Activated CD8-positive, alpha-beta memory T cell treated with anti-CD3 and anti-CD28 coated beads for 48 hours (primary cell): ENCODE measurements at regions not wholly inside any gene's neighbourhood (a gene's known extent, or its start where the extent isn't known, plus 50 kb on each side); places are given as distances from the start of the nearest gene placed in this dataset.
"Not testable (repeated sequence)": the region's sequence is repeated elsewhere in the genome, so short reads cannot be mapped to it uniquely, and the experiment has no call there.

ENCODE experiments used
- DNase-seq, 3 experiments: peaks; one replicate each; pipeline ENCODE4 v3.0.0-alpha.2; 2020; ENCODE audit warnings: low read depth in 2 of 3, low spot score in 2 of 3

DNA sequence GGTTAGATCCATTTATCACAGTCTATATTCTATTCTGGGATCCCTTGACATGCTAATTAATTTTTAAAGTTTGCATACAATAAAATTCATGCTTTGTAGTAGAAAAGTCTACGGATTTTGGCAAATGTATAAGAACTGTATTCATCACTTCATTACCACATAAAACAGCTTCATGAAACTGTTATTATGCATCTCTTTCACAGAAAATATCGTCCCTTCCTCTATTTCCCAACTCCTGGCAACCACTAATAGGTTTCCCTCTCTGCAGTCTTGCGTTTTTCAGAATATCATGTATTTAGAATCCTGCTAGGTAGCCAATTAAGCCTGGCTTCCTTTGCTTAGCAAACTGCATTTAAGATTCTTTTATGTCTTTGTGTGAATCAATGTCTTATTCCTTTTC is 441.3 kb upstream of the RGS17 start:
- DNase-seq: no peak

DNA sequence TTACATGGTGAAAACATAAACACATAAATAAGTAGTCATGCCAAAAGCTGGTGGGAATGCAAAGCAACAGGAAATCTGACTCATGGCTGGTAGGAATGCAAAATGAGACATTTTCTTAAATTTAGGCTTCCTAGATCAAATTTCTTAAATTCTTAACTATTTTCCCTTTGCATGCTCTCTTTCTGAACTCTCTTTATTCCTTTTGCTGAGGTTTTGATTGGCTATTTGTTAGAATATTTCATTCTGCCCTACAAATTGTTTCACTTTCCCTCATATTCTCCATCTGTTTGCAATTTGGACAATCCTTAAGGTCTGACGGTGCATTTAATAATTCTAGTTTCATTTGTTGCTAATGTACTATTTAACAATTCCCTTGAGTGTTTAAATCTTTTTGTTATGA is 437.5 kb upstream of the RGS17 start:
- no peak for DNase-seq

DNA sequence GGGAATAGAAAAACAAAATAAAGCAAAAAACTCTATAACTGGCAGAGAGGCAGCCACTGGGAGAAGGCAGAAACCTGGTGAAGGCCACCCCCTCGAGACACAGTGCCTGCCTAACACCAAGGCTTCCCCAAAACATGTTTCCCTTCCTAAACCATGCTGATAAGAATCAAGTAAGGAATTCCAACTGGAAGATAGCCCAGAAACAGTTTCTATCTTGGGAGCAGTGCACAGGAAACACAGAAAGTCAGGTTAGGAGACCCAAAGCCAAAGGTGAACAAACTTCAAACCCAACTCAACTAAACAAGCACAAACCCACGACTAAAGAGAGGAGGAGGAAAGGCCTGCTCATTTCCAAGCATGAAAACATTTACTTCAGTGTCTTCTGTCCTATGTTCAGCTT is 433.7 kb upstream of the RGS17 start:
- no peak for DNase-seq

DNA sequence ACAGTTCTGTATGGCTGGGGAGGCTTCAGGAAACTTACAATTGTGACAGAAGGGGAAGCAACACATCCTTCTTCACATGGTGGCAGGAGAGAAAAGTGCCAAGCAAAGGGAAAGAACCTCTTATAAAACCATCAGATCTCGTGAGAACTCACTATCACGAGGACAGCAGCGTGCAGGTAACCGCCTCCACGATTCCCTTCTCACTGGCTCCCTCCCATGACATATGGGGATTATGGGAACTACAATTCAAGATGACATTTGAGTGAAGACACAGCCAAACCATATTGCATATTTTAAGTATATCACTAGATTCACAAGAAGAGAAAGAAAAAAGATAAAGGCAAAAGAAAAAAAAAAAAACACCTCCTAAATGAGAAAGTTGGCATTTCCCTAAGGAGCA is 431.9 kb upstream of the RGS17 start:
- no peak for DNase-seq

GRCh38 chr6:153553627-153554026 is 422.5 kb upstream of the RGS17 start:
- no peak for DNase-seq

- no peak for DNase-seq
These were observed 408.5 kb upstream of the RGS17 start for GRCh38 chr6:153539602-153540001.

DNA sequence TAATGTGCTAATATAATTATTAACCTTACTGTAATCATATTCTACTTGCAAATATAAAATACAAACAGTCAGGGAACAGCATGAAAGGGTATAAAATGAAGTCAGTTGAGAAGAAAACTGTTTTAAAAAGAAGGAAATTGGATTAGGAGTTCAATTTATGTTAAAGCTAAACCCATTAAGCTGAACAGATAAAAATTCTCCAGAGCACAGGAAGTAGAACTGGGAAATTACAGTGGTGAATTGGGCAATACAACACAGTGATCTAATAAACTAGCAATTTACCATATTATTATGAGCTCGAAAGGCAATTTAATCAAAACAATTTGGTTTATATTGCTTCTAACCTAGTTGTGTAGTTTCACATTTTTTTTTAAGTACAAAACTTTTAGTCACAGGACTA is 407.4 kb upstream of the RGS17 start:
- DNase-seq: no peak

GRCh38 chr6:153537422-153537821 is 406.3 kb upstream of the RGS17 start:
- DNase-seq: no peak

GRCh38 chr6:153526479-153526878 is 395.4 kb upstream of the RGS17 start:
- no peak for DNase-seq

DNA sequence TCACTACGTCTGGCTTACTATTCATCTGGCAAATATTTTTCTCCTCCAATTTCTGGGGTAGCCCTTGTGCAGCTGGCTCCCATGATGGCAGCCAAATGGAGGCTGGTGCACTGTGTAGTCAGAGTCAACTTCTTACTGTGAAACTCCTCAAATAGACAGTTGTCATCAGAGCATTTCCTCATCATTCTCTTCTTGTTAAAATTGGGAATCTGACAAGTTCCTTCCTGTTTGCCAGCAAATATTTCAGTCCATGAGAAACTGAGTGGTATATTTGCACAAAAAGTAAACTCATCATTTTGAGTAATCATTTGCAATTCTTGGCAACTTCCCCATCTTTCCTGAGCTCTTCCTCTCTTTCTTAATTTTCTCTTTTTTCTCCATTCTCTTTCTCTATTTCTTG is 394.9 kb upstream of the RGS17 start:
- DNase-seq: no peak

DNA sequence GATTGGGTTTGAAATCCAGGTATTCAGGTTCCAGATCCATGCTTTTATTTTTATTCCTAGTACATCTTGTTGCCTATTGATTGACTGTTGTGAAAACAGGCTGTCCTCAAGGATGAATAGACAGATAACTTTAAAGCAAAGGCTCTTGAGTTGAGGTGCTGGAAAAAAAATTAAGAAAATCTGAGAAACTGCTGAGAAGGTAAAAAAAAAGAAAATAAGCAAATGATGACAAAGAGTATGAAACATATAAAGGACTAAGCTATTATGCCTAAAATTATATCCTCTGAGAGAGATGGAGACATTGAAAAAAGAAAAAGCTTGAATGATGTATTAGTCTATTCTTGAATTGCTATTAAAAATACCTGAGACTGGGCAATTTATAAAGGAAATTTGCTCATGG is 392.3 kb upstream of the RGS17 start:
- DNase-seq: no peak

- no peak for DNase-seq
These were observed 380.9 kb upstream of the RGS17 start for GRCh38 chr6:153511896-153512496.

DNA sequence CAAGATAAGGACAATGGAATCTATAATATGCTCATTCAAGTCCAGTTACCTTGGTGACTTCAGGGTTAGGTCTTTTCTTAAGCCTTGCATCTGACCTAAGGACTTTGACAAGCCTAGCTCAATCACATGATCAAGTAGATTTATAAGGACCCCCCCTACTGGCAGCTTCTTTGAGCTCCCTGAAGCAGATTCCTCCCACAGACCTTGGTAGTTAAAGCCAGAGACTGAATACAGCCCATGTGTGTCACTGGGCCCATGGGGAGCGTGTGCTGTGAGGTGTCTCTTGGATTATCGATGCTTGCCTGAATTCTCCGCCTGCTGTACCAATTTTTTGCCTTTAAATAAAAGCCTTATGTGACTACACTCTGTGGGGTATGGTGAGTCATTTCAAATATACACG is 372.7 kb upstream of the RGS17 start:
- no peak for DNase-seq

DNA sequence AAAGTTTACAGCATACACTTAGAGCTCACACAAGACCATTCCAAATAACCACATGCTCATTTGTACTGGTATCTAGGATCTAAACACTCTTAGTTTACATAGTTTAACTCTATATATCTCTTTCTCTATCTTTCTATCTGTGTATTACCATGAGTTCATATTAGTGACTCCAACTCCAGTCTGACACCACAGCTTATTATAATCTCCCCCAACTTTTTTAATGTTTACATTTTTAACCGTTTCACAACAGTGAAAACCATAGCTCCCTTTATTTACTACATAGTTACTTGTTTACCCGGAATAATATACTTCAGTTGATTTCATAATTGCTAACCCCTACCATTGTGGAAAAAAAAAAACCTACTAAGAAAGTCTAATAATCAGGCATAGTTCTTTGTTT is 362.4 kb upstream of the RGS17 start:
- DNase-seq: no peak

GRCh38 chr6:153489479-153489878 is 358.4 kb upstream of the RGS17 start:
- DNase-seq: no peak

- DNase-seq: no peak
These were observed 357.2 kb upstream of the RGS17 start for GRCh38 chr6:153488267-153488666.

DNA sequence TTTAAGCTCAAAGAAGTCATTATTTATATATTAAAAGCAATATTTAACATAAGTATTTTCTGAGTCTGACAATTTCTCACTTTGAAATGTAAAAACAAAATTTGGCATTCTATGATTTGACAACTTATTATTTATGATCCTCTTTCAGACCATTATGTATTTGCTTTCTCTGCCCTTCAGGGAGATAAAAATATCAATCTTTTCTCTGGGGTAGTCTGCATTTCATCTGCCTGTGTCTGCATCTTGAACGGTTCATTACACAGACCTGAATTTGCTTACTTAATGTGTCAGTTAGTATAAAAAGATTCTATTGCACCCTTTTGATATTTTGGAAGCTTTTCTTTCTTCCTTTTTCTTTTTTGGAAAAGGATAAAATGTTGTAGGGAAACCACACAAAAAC is 354.0 kb upstream of the RGS17 start:
- DNase-seq: no peak

DNA sequence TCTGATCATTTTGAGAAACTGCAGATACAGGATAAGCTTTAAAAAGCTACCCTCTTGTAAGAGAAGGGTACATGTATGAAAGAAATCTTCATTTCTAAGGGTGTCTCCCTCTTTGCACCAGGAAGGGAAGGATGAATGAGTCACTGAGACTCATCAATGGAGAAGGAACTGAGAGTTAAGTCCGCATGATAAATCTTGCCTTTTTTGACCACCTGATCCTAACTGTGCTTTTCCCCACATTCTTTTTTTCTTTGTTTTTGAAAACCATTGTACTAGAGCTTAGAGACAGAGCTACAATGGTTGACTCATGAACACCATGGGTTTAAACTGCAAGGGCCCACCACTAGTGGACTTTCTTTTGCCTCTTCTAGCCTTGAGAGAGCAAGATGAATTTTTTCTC is 353.0 kb upstream of the RGS17 start:
- no peak for DNase-seq

- DNase-seq: no peak
These were observed 345.2 kb upstream of the RGS17 start for GRCh38 chr6:153476243-153476642.

GRCh38 chr6:153465050-153465449 is 334.0 kb upstream of the RGS17 start:
- no peak for DNase-seq

DNA sequence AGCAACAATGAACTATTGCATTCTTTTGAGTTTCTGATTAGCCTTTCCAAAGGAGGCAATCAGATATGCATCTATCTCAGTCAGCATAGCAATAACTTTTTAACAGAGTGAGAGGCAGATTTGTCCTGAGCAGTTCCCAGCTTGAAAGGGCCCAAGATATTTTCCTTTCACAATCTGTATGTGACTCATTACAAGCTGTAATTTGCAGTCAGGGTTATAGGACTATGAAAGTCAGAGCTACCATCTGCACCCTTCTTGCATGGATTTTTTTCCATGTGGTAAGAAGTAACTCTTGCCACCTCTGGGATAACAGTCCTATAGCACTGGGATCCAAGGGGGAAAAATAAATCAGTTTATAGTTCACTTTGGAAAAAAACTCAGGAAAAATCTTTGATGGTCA is 318.2 kb upstream of the RGS17 start:
- DNase-seq: no peak

- DNase-seq: not testable (repeated sequence)
These were observed 311.7 kb upstream of the RGS17 start for GRCh38 chr6:153442749-153443148.

DNA sequence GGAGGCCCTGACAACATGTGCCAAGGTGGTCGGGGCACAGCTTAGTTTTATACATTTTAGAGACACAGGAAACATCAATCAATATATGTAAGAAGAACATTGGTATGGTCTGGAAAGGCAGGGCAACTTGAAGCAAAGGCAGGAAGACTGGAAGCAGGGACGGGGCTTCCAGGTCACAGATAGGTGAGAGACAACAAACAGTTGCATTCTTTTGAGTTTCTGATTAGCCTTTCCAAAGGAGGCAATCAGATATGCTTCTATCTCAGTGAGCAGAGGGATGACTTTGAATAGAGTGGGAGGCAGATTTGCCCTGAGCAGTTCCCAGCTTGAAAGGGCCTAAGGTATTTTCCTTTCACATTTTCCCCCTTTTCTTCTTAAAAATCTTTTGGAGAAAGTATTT is 311.0 kb upstream of the RGS17 start:
- no peak for DNase-seq

GRCh38 chr6:153437193-153437592 is 306.1 kb upstream of the RGS17 start:
- no peak for DNase-seq
